Neuron (in vitro differentiated cells): ENCODE measurements at regions not wholly inside any gene's neighbourhood (a gene's known extent, or its start where the extent isn't known, plus 50 kb on each side); places are given as distances from the start of the nearest gene placed in this dataset.

ENCODE experiments used
- H2AFZ ChIP-seq: one replicate; pipeline ENCODE4 v1.6.1; 2013; ENCODE audit warnings: low read depth, mild to moderate bottlenecking, inconsistent platforms, low read length, moderate library complexity
- H3K27me3 ChIP-seq: one replicate; pipeline ENCODE4 v1.6.1; 2013; ENCODE audit warnings: low read length; ENCODE audit not compliant: insufficient read depth
- H3K36me3 ChIP-seq: one replicate; pipeline ENCODE4 v1.6.1; 2013; ENCODE audit warnings: low read length; ENCODE audit not compliant: insufficient read depth
- H3K4me1 ChIP-seq: one replicate; pipeline ENCODE4 v1.6.1; 2013; ENCODE audit warnings: low read length; ENCODE audit not compliant: insufficient read depth
- H3K4me3 ChIP-seq: 2 replicates; pipeline ENCODE4 v1.5.1; 2013; ENCODE audit warnings: mild to moderate bottlenecking, low read length, moderate library complexity
- H3K9me3 ChIP-seq: one replicate; pipeline ENCODE4 v1.6.1; 2013; ENCODE audit warnings: low read length

DNA sequence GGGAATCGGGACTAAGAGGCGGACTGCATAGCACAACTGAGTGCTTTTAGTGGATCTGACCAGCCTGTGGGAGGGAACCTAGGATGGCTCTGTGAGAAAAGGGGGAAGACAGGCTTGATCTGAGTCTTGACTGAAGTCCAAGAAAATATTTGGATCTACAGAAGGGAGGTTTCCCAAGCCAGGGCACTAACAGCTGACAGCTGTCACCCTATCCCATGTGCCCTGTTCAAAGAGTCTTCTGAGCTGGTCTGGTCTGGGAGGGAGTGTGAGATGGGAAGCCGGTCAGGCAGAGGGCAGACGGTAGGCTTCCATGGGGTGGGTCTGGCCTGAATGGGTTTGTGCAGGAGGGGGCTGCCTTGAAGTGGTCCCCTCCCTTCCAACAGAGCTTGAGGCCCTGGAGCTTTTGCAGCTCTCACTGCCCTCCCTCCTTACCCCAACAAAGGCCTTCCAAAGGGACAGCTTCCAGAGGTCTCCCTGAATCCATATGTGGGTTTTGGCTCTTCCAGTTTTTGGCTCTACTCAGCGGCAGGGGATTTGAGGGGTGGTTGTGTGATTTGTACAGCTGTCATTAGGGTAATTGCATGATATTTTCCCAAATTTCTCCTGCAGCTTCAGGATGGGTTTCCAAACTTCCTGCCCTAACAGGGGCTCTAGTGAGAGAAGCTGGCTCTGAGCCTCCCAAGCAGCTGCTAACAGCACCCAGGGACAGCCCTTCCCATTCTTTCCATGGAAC lies 643.7 kb downstream of the BCOR start:
- H3K4me3 ChIP-seq, result no peak overlapping the region
- H3K27me3 ChIP-seq, result no peaks in the 10 kb centered on the region
- H3K36me3 ChIP-seq, result no peaks in the 10 kb centered on the region
- no peaks in the 10 kb centered on the region for H3K4me1 ChIP-seq
- H3K9me3 ChIP-seq, result no peaks in the 10 kb centered on the region
- H2AFZ ChIP-seq, result no peak overlapping the region

GRCh38 chrX:39456894-39457604 lies 640.7 kb downstream of the BCOR start:
- no peaks in the 10 kb centered on the region for H3K4me1 ChIP-seq
- no peaks in the 10 kb centered on the region for H3K36me3 ChIP-seq
- no peaks in the 10 kb centered on the region for H3K9me3 ChIP-seq
- H2AFZ ChIP-seq, result no peak overlapping the region
- H3K4me3 ChIP-seq, result no peak overlapping the region
- H3K27me3 ChIP-seq, result no peaks in the 10 kb centered on the region

GRCh38 chrX:39458779-39459178 lies 639.0 kb downstream of the BCOR start:
- H3K4me3 ChIP-seq, result no peak overlapping the region
- H3K27me3 ChIP-seq, result no peaks in the 10 kb centered on the region
- no peaks in the 10 kb centered on the region for H3K4me1 ChIP-seq
- H3K36me3 ChIP-seq, result no peaks in the 10 kb centered on the region
- H3K9me3 ChIP-seq, result no peaks in the 10 kb centered on the region
- no peak overlapping the region for H2AFZ ChIP-seq

GRCh38 chrX:39459204-39459603 lies 638.6 kb downstream of the BCOR start:
- no peaks in the 10 kb centered on the region for H3K4me1 ChIP-seq
- no peaks in the 10 kb centered on the region for H3K27me3 ChIP-seq
- no peak overlapping the region for H2AFZ ChIP-seq
- H3K4me3 ChIP-seq, result no peak overlapping the region
- H3K36me3 ChIP-seq, result no peaks in the 10 kb centered on the region
- H3K9me3 ChIP-seq, result no peaks in the 10 kb centered on the region

DNA sequence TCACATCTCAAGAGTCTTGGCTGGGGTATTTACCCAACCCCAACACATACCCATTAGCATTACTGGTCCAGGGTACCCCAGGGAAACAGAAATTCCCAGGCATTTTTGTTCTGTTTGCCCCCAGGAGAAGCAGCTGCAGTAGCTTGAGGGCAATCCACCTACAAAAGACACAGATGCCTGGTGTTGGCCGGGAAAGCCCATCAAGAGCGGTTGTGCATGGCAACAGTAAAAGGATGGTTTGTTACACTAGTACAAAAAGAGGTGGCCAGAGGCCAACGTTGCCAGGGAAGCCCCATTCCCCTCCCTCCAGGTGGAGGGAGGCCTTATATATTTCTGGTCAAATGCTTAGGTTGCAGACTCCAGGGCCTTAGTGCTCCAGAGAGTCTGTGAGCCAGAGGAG lies 637.8 kb downstream of the BCOR start:
- no peak overlapping the region for H3K4me3 ChIP-seq
- H3K27me3 ChIP-seq, result no peaks in the 10 kb centered on the region

GRCh38 chrX:39460499-39460898 lies 637.3 kb downstream of the BCOR start:
- Histone ChIP-seq H3K9me3 (no peaks in the 10 kb centered on the region), H3K36me3 (no peaks in the 10 kb centered on the region), H3K4me3 (no peak overlapping the region), H2AFZ (no peak overlapping the region), H3K4me1 (no peaks in the 10 kb centered on the region), H3K27me3 (no peaks in the 10 kb centered on the region)

More for the DNA sequence above, 637.8 kb downstream of the BCOR start:
- Histone ChIP-seq H3K36me3 (no peaks in the 10 kb centered on the region), H2AFZ (no peak overlapping the region), H3K9me3 (no peaks in the 10 kb centered on the region), H3K4me1 (no peaks in the 10 kb centered on the region)

- H3K27me3 ChIP-seq, result no peaks in the 10 kb centered on the region
- no peaks in the 10 kb centered on the region for H3K36me3 ChIP-seq
- H3K4me1 ChIP-seq, result no peaks in the 10 kb centered on the region
- H3K9me3 ChIP-seq, result no peaks in the 10 kb centered on the region
- H2AFZ ChIP-seq, result no peak overlapping the region
- no peak overlapping the region for H3K4me3 ChIP-seq
Observed at GRCh38 chrX:39462835-39463234, 634.9 kb downstream of the BCOR start.

GRCh38 chrX:39464253-39464652 lies 633.5 kb downstream of the BCOR start:
- Histone ChIP-seq H3K4me3 (no peak overlapping the region), H2AFZ (no peak overlapping the region), H3K27me3 (no peaks in the 10 kb centered on the region), H3K36me3 (no peaks in the 10 kb centered on the region), H3K9me3 (no peaks in the 10 kb centered on the region), H3K4me1 (no peaks in the 10 kb centered on the region)

GRCh38 chrX:39465467-39465866 lies 632.3 kb downstream of the BCOR start:
- H3K36me3 ChIP-seq, result no peaks in the 10 kb centered on the region
- H3K4me1 ChIP-seq, result no peaks in the 10 kb centered on the region
- H3K9me3 ChIP-seq, result no peaks in the 10 kb centered on the region
- H2AFZ ChIP-seq, result no peak overlapping the region
- H3K4me3 ChIP-seq, result no peak overlapping the region
- H3K27me3 ChIP-seq, result no peaks in the 10 kb centered on the region

GRCh38 chrX:39465906-39466305 lies 631.9 kb downstream of the BCOR start:
- Histone ChIP-seq H3K36me3 (no peaks in the 10 kb centered on the region), H3K27me3 (no peaks in the 10 kb centered on the region), H3K4me3 (no peak overlapping the region), H3K9me3 (no peaks in the 10 kb centered on the region), H2AFZ (no peak overlapping the region), H3K4me1 (no peaks in the 10 kb centered on the region)

GRCh38 chrX:39469126-39469525 lies 628.6 kb downstream of the BCOR start:
- H3K27me3 ChIP-seq, result no peaks in the 10 kb centered on the region
- no peaks in the 10 kb centered on the region for H3K36me3 ChIP-seq
- no peak overlapping the region for H3K4me3 ChIP-seq
- H3K9me3 ChIP-seq, result no peaks in the 10 kb centered on the region
- no peaks in the 10 kb centered on the region for H3K4me1 ChIP-seq
- H2AFZ ChIP-seq, result no peak overlapping the region

GRCh38 chrX:39470588-39471407 lies 627.0 kb downstream of the BCOR start:
- Histone ChIP-seq H2AFZ (no peak overlapping the region), H3K4me1 (no peaks in the 10 kb centered on the region), H3K27me3 (peaks cover under 1% of the 10 kb centered on the region), H3K36me3 (no peaks in the 10 kb centered on the region), H3K9me3 (no peaks in the 10 kb centered on the region), H3K4me3 (no peak overlapping the region)

DNA sequence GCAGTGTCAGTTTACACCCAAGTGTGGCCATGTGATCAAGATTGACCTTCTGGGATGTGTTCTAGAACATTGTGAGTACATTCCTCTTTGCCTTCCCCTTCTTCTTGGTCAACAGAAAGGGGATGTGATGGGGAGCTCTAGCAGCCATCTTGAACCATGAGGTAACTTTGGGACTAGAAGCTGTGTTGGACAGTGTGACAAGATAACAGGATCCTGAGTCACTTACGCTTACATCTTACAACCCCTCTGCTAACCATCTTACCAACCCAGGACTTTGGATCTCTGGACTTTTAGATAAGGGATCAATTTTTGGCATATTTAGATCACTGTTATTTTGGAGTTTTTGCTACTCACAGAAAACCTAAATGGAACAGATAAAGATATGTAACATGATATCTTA lies 625.6 kb downstream of the BCOR start:
- Histone ChIP-seq H3K4me1 (no peaks in the 10 kb centered on the region), H2AFZ (no peak overlapping the region), H3K4me3 (no peak overlapping the region), H3K36me3 (no peaks in the 10 kb centered on the region), H3K27me3 (peaks cover 3% of the 10 kb centered on the region), H3K9me3 (no peaks in the 10 kb centered on the region)
